PC-3 (cell line): ENCODE measurements at regions not wholly inside any gene's neighbourhood (a gene's known extent, or its start where the extent isn't known, plus 50 kb on each side); places are given as distances from the start of the nearest gene placed in this dataset.

Experiments used
- ATAC-seq: fragments of 200-7000 bp; cut with Tn5 transposase; 2 replicates; pipeline ENCODE4 v1.9.1; 2020; ENCODE audit warnings: mild to moderate bottlenecking, moderate library complexity
- BruUV-seq: library from RNA; stranded (reverse); fragments of 400-500 nt; replicated peaks from 2 replicates; lab custom pipeline; 2021; lab: Mats Ljungman, UMichigan
- CTCF ChIA-PET: fragments of 300-600 bp; sonication (Branson Sonifier 250); formaldehyde crosslinking; loops from one replicate; lab custom pipeline; 2022; ENCODE audit warnings: antibody characterized with exemption; lab: Charles Lee
- POLR2A ChIA-PET: fragments of 300-600 bp; sonication (Branson Sonifier 250); formaldehyde crosslinking; loops from one replicate; lab custom pipeline; 2022; ENCODE audit warnings: antibody characterized with exemption; ENCODE audit not compliant: unreplicated experiment; lab: Charles Lee
- DNase-seq: peaks from one replicate; pipeline ENCODE4 v3.0.0-alpha.2; 2015
- H2AFZ ChIP-seq: fragments of 300-600 bp; sonication (generic); 2 replicates; pipeline ENCODE4 v1.6.0; 2016; ENCODE audit warnings: antibody characterized with exemption, low read length
- H3F3A ChIP-seq: fragments of 300-600 bp; sonication (generic); one replicate; pipeline ENCODE4 v1.6.0; 2017; ENCODE audit warnings: antibody characterized with exemption, low read length, control low read depth, mild to moderate bottlenecking; ENCODE audit not compliant: unreplicated experiment
- H3K27ac ChIP-seq: fragments of 300-600 bp; sonication (generic); 2 replicates; pipeline ENCODE4 v1.5.1; 2016; ENCODE audit warnings: mild to moderate bottlenecking, low read length
- H3K27me3 ChIP-seq: fragments of 300-600 bp; sonication (generic); 2 replicates; pipeline ENCODE4 v1.6.1; 2016; ENCODE audit warnings: low read length, mixed read lengths
- H3K36me3 ChIP-seq: fragments of 300-600 bp; sonication (generic); 2 replicates; pipeline ENCODE4 v1.6.1; 2016; ENCODE audit warnings: low read depth, mixed run types, low read length, mixed read lengths
- H3K4me1 ChIP-seq: fragments of 300-600 bp; sonication (generic); 2 replicates; pipeline ENCODE4 v1.5.1; 2016; ENCODE audit warnings: low read length; ENCODE audit not compliant: insufficient read depth
- H3K4me2 ChIP-seq: fragments of 300-600 bp; sonication (generic); 2 replicates; pipeline ENCODE4 v1.6.0; 2016; ENCODE audit warnings: low read length
- H3K4me3 ChIP-seq: fragments of 300-600 bp; sonication (generic); 2 replicates; pipeline ENCODE4 v1.5.1; 2016; ENCODE audit warnings: mild to moderate bottlenecking, low read length, mixed read lengths
- H3K79me2 ChIP-seq: fragments of 300-600 bp; sonication (generic); 2 replicates; pipeline ENCODE4 v1.6.1; 2017; ENCODE audit warnings: low read length, mixed read lengths
- H3K9ac ChIP-seq: fragments of 300-600 bp; sonication (generic); 2 replicates; pipeline ENCODE4 v1.6.0; 2016; ENCODE audit warnings: mild to moderate bottlenecking, low read length
- H3K9me2 ChIP-seq: fragments of 300-600 bp; sonication (generic); replicated peaks from 2 replicates; pipeline ENCODE4 v1.6.1; 2016; ENCODE audit warnings: mixed run types, low read length, mixed read lengths
- H3K9me3 ChIP-seq: fragments of 300-600 bp; sonication (generic); 2 replicates; pipeline ENCODE4 v1.6.1; 2016; ENCODE audit warnings: low read length, mixed read lengths
- H4K20me1 ChIP-seq: fragments of 300-600 bp; sonication (generic); 2 replicates; pipeline ENCODE4 v1.6.1; 2016; ENCODE audit warnings: low read length, mixed read lengths
- EZH2 ChIP-seq: fragments of 300-600 bp; sonication (generic); IDR thresholded peaks from one replicate; pipeline ENCODE4 v1.6.1; 2017; ENCODE audit warnings: antibody characterized with exemption, mild to moderate bottlenecking, low read length; ENCODE audit not compliant: unreplicated experiment
- EZH2phosphoT487 ChIP-seq: fragments of 300-600 bp; sonication (generic); IDR thresholded peaks from 2 replicates; pipeline ENCODE4 v1.6.1; 2018; ENCODE audit warnings: mild to moderate bottlenecking, antibody characterized with exemption, low read length, borderline replicate concordance
- intact Hi-C: fragments of 100-400 bp; cut with micrococcal nuclease; formaldehyde crosslinking; loops from 2 replicates; pipeline ENCODE4 v1.9.0; 2023
- TF ChIP-seq, protein P1 (sequence below): fragments of 300-600 bp; sonication (generic); conservative IDR thresholded peaks from 2 replicates; pipeline ENCODE4 v1.5.1; 2017; ENCODE audit warnings: antibody characterized with exemption, low read depth, mild to moderate bottlenecking, low read length

DNA sequence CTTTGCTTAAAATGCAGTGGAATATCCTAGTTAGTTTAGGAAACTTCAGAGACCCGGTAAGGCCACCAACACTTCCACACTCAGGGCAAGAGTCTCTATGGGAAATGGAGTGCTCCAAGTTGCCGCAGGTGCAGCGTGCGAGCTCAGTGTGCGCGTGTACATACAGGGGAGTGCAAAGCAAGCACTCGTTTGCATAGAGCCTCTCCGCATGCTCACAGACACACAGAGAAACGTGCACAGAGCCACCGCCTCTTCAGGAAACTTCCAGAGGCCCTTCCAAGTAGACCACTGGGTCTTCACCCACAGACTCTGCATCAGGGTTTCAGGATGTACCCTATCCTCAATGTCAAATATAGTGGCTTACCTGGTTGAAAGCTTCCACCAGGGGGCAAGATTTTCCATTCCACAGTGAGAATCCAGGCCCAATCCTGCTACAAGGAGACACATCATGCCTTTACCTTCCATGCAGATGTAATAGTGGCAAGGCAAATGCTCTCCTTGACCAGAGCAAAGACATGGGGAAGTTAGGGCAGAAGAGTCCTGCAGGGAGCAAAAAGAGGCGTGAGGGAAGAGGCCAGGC, 513.0 kb upstream of the MYT1L start:
- no peaks in the 10 kb centered on the region for H3K36me3 ChIP-seq
- H3K9me3 ChIP-seq, result no peaks in the 10 kb centered on the region
- H3K27me3 ChIP-seq, result peaks cover 12% of the 10 kb centered on the region; the same call in 1 of the 2 replicates
- H3K9ac ChIP-seq, result no peak overlapping the region
- H3K79me2 ChIP-seq, result no peaks in the 10 kb centered on the region
- H3K9me2 ChIP-seq, result no peaks in the 10 kb centered on the region
- CTCF ChIA-PET, result no interaction called here
- no TSS peak for BruUV-seq
- no peak overlapping the region for H3K27ac ChIP-seq
- intact Hi-C loops, result no loop called here
- POLR2A ChIA-PET, result no interaction called here
- no peak overlapping the region for H3K4me3 ChIP-seq
- DNase-seq (peak; percentile 6), ATAC-seq (no peak)
- no peaks in the 10 kb centered on the region for H3K4me1 ChIP-seq
- TF ChIP-seq EZH2 (no peak), EZH2phosphoT487 (no peak)
- TF ChIP-seq, protein P1, sequence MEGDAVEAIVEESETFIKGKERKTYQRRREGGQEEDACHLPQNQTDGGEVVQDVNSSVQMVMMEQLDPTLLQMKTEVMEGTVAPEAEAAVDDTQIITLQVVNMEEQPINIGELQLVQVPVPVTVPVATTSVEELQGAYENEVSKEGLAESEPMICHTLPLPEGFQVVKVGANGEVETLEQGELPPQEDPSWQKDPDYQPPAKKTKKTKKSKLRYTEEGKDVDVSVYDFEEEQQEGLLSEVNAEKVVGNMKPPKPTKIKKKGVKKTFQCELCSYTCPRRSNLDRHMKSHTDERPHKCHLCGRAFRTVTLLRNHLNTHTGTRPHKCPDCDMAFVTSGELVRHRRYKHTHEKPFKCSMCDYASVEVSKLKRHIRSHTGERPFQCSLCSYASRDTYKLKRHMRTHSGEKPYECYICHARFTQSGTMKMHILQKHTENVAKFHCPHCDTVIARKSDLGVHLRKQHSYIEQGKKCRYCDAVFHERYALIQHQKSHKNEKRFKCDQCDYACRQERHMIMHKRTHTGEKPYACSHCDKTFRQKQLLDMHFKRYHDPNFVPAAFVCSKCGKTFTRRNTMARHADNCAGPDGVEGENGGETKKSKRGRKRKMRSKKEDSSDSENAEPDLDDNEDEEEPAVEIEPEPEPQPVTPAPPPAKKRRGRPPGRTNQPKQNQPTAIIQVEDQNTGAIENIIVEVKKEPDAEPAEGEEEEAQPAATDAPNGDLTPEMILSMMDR, result peak; percentile 46; the same call in 1 of the 2 replicates
- H2AFZ ChIP-seq, result no peak overlapping the region
- no peak overlapping the region for H3K4me2 ChIP-seq
- no peaks in the 10 kb centered on the region for H4K20me1 ChIP-seq
- H3F3A ChIP-seq, result no peaks in the 10 kb centered on the region

DNA sequence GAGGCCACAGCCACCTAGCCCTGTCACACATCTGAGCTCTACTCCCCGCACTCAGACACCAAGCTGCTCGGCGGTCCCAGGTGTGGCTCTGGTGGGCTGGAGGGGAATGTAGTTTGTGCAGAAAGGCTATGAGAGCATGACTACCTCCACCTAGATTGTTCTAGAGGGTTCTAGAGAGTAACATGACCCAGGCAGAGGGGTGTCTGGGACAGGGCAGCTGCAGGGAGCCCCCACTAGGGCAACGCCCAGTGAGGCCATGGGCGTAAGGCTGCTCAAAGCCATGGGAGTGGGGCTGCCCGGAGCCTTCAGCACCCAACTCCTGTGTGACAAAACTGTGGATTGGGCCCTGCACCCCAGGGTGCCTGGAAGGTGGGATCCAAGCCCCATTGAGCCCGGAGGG, 511.4 kb upstream of the MYT1L start:
- ChIA-PET CTCF (no interaction called here), POLR2A (no interaction called here)
- no peaks in the 10 kb centered on the region for H3K36me3 ChIP-seq
- TF ChIP-seq, protein P1, result no peak
- TF ChIP-seq EZH2, result no peak
- no peak for TF ChIP-seq EZH2phosphoT487
- no peaks in the 10 kb centered on the region for H3K4me1 ChIP-seq
- H3K9ac ChIP-seq, result no peak overlapping the region
- no peaks in the 10 kb centered on the region for H3F3A ChIP-seq
- DNase-seq, result no peak
- no peaks in the 10 kb centered on the region for H3K9me2 ChIP-seq
- H4K20me1 ChIP-seq, result no peaks in the 10 kb centered on the region
- intact Hi-C loops, result no loop called here
- H3K27ac ChIP-seq, result no peak overlapping the region
- ATAC-seq, result no peak
- no TSS peak for BruUV-seq
- no peak overlapping the region for H2AFZ ChIP-seq
- H3K9me3 ChIP-seq, result no peaks in the 10 kb centered on the region
- no peaks in the 10 kb centered on the region for H3K79me2 ChIP-seq
- H3K27me3 ChIP-seq, result peaks cover 12% of the 10 kb centered on the region; the same call in 1 of the 2 replicates
- H3K4me2 ChIP-seq, result no peak overlapping the region
- H3K4me3 ChIP-seq, result no peak overlapping the region

DNA sequence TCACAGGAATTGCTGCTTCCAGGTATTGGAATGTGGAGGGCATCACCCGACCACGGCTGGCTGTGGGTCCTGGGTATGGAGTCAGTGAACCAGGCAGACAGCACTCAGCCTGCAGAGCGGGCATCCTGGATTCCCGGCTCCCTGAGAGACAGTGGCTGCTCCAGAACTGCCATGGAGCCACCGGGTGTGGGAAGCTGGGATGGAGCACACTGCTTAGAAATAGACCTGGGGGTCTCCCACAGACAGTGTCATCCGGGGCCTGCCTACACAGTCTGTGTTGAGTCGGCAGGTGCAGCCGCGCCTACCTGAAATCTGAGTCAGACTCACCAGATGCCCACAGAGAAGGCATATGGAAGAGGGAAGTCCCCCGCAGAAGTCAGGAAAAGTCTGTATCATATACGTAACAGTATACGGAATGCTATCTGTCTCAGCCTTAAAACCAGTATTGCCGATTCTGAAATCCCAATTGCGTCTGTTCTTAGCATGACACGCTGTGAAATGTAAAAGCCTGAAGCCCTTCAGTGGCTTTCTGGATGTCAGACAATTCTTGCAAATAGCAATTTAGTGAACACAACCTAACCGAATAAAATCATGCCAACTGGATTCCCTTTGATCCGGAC, 509.7 kb upstream of the MYT1L start:
- ATAC-seq, result no peak
- Histone ChIP-seq H3K79me2 (no peaks in the 10 kb centered on the region), H3K9ac (no peak overlapping the region), H3K4me1 (no peaks in the 10 kb centered on the region), H3K9me2 (no peaks in the 10 kb centered on the region), H2AFZ (no peak overlapping the region), H3K27ac (no peak overlapping the region), H3F3A (no peaks in the 10 kb centered on the region), H3K4me3 (no peak overlapping the region), H3K9me3 (no peaks in the 10 kb centered on the region), H3K36me3 (no peaks in the 10 kb centered on the region), H3K4me2 (no peak overlapping the region), H3K27me3 (peaks cover 12% of the 10 kb centered on the region; the same call in 1 of the 2 replicates), H4K20me1 (no peaks in the 10 kb centered on the region)
- intact Hi-C loops, result no loop called here
- ChIA-PET CTCF (no interaction called here), POLR2A (no interaction called here)
- no TSS peak for BruUV-seq
- TF ChIP-seq EZH2phosphoT487 (no peak), EZH2 (no peak)
- TF ChIP-seq, protein P1, result no peak
- DNase-seq, result no peak
